OCI-LY1 (cell line): ENCODE measurements at regions not wholly inside any gene's neighbourhood (a gene's known extent, or its start where the extent isn't known, plus 50 kb on each side); places are given as distances from the start of the nearest gene placed in this dataset.

Experiments
- H2AFZ ChIP-seq: fragments of 200-600 bp; sonication (generic), shearing (Covaris generic); 2 replicates; pipeline ENCODE4 v1.6.0; 2014; ENCODE audit warnings: antibody characterized with exemption, mild to moderate bottlenecking, low read length
- H3F3A ChIP-seq: fragments of 200-600 bp; sonication (generic), shearing (Covaris generic); 2 replicates; pipeline ENCODE4 v1.6.0; 2014; ENCODE audit warnings: mild to moderate bottlenecking, antibody characterized with exemption, low read length, moderate library complexity; ENCODE audit not compliant: insufficient read depth
- H3K27ac ChIP-seq: fragments of 200-600 bp; sonication (generic); 2 replicates; pipeline ENCODE4 v1.5.1; 2014; ENCODE audit warnings: low read length, mixed run types, mild to moderate bottlenecking, low read depth; ENCODE audit not compliant: poor library complexity, severe bottlenecking
- H3K27me3 ChIP-seq: fragments of 200-600 bp; sonication (generic); 2 replicates; pipeline ENCODE4 v1.6.0; 2014; ENCODE audit warnings: antibody characterized with exemption, mild to moderate bottlenecking, low read length, moderate library complexity; ENCODE audit not compliant: insufficient read depth
- H3K36me3 ChIP-seq: fragments of 200-600 bp; sonication (generic); 2 replicates; pipeline ENCODE4 v1.6.1; 2014; ENCODE audit warnings: mild to moderate bottlenecking, antibody characterized with exemption, low read length, moderate library complexity, mixed read lengths; ENCODE audit not compliant: insufficient read depth
- H3K4me1 ChIP-seq: fragments of 200-600 bp; sonication (generic); 2 replicates; pipeline ENCODE4 v1.5.1; 2014; ENCODE audit warnings: mild to moderate bottlenecking, low read length, moderate library complexity; ENCODE audit not compliant: insufficient read depth, severe bottlenecking
- H3K4me2 ChIP-seq: fragments of 200-600 bp; sonication (generic), shearing (Covaris generic); 2 replicates; pipeline ENCODE4 v1.6.1; 2014; ENCODE audit warnings: low read length
- H3K4me3 ChIP-seq: fragments of 200-600 bp; sonication (generic); 2 replicates; pipeline ENCODE4 v1.5.1; 2014; ENCODE audit warnings: low read length, low read depth, mild to moderate bottlenecking, mixed read lengths; ENCODE audit not compliant: poor library complexity, severe bottlenecking
- H3K79me2 ChIP-seq: fragments of 200-600 bp; shearing (Covaris generic); 2 replicates; pipeline ENCODE4 v1.6.1; 2016; ENCODE audit warnings: mixed run types, low read length, mixed read lengths; ENCODE audit not compliant: insufficient read depth
- H3K9ac ChIP-seq: fragments of 200-600 bp; sonication (generic), shearing (Covaris generic); 2 replicates; pipeline ENCODE4 v1.6.1; 2014; ENCODE audit warnings: mild to moderate bottlenecking, low read length, mixed read lengths
- H3K9me2 ChIP-seq: fragments of 200-600 bp; sonication (generic), shearing (Covaris generic); 2 replicates; pipeline ENCODE4 v1.6.1; 2014; ENCODE audit warnings: low read depth, mild to moderate bottlenecking, low read length, mixed read lengths
- H3K9me3 ChIP-seq: fragments of 200-600 bp; shearing (Covaris generic); 2 replicates; pipeline ENCODE4 v1.6.1; 2014; ENCODE audit warnings: low read length, mixed read lengths
- H4K20me1 ChIP-seq: fragments of 200-600 bp; sonication (generic), shearing (Covaris generic); 2 replicates; pipeline ENCODE4 v1.6.0; 2016; ENCODE audit warnings: mild to moderate bottlenecking, low read length; ENCODE audit not compliant: insufficient read depth
- EZH2 ChIP-seq: fragments of 200-600 bp; sonication (generic), shearing (Covaris generic); IDR thresholded peaks from 2 replicates; pipeline ENCODE4 v1.8.0; 2017; ENCODE audit warnings: borderline replicate concordance, mixed run types, mild to moderate bottlenecking, antibody characterized with exemption, low read length, moderate library complexity, mixed read lengths
- TF ChIP-seq, protein P1 (sequence below): fragments of 200-600 bp; sonication (generic), shearing (Covaris generic); IDR thresholded peaks from 2 replicates; pipeline ENCODE4 v1.5.1; 2017; ENCODE audit warnings: mild to moderate bottlenecking, antibody characterized with exemption, low read length, moderate library complexity, mixed read lengths

DNA sequence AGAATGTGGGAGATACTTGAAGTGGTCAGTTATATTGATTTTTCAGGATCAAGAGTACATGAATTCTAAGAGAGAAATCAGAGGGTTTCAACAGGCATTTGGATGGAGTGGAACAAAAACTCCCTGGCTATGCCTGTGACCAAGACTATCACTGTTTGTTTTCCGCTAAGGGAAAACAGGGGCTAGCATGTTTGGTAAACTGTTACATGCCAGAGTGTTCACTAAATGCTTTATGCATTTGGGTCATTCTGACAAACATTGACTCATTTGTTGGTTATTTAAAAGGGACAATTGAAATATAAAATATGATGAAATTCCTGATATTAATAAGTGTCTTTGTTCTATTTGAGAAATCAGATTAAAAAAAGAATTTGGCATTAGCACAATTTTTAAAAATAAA is 603.9 kb upstream of the KCNMB2 start:
- H3K9me2 ChIP-seq, result no peaks in the 10 kb centered on the region
- no peak for TF ChIP-seq EZH2
- TF ChIP-seq, protein P1, sequence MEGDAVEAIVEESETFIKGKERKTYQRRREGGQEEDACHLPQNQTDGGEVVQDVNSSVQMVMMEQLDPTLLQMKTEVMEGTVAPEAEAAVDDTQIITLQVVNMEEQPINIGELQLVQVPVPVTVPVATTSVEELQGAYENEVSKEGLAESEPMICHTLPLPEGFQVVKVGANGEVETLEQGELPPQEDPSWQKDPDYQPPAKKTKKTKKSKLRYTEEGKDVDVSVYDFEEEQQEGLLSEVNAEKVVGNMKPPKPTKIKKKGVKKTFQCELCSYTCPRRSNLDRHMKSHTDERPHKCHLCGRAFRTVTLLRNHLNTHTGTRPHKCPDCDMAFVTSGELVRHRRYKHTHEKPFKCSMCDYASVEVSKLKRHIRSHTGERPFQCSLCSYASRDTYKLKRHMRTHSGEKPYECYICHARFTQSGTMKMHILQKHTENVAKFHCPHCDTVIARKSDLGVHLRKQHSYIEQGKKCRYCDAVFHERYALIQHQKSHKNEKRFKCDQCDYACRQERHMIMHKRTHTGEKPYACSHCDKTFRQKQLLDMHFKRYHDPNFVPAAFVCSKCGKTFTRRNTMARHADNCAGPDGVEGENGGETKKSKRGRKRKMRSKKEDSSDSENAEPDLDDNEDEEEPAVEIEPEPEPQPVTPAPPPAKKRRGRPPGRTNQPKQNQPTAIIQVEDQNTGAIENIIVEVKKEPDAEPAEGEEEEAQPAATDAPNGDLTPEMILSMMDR, result no peak
- H3K9me3 ChIP-seq, result no peaks in the 10 kb centered on the region
- no peak overlapping the region for H3K9ac ChIP-seq
- no peaks in the 10 kb centered on the region for H3F3A ChIP-seq
- H3K4me1 ChIP-seq, result no peaks in the 10 kb centered on the region
- no peaks in the 10 kb centered on the region for H3K27me3 ChIP-seq
- no peak overlapping the region for H3K4me2 ChIP-seq
- H4K20me1 ChIP-seq, result no peaks in the 10 kb centered on the region
- H3K36me3 ChIP-seq, result no peaks in the 10 kb centered on the region
- H3K4me3 ChIP-seq, result no peak overlapping the region
- H3K27ac ChIP-seq, result no peak overlapping the region
- no peaks in the 10 kb centered on the region for H3K79me2 ChIP-seq
- H2AFZ ChIP-seq, result no peak overlapping the region

DNA sequence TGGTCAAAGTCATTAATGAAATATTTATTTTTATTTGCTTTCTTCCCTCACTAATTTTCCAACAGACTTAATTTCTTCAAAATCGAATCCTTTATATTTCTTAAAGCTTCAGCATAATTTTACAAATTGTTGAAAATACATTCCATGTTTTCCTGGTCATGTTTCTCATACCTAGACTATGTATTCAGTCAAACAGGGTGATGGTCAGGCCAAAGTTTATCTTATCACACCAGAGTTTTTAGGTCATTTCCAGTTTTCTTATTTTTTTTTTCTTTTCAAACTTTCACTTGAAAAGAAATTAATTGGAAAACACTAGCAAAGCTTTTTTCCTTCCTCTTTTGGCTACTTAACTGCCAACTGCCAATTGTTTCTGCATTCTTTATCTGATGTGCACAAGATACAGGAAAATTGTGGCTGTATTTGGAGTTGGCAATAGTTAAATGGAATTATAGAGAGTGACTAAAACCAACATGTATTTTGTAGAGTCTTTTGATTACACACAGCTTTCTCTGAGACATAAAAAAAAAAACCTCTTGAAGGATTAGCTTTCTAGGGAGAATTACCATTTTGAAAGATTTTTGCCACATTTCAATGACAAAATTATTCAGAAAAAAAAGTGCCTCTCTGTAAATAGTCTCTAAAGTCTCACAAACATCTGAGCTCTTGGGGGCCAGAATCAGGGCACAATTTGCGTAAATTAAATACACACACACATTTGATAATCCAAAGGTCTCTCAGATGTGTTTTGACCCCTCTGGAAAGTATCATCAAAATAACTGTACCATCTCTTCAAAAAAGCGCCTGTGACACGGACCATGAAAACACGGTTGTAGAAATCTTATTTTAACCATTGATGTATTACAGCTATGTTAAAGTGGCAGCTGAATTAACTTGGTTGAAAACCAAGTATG is 603.2 kb upstream of the KCNMB2 start:
- Histone ChIP-seq H3K4me1 (no peaks in the 10 kb centered on the region), H3K4me3 (no peak overlapping the region), H3K27me3 (no peaks in the 10 kb centered on the region), H4K20me1 (no peaks in the 10 kb centered on the region), H3F3A (no peaks in the 10 kb centered on the region), H3K9me2 (no peaks in the 10 kb centered on the region), H2AFZ (no peak overlapping the region), H3K27ac (no peak overlapping the region), H3K9me3 (no peaks in the 10 kb centered on the region), H3K4me2 (no peak overlapping the region), H3K79me2 (no peaks in the 10 kb centered on the region), H3K9ac (no peak overlapping the region), H3K36me3 (no peaks in the 10 kb centered on the region)
- TF ChIP-seq, protein P1, result no peak
- TF ChIP-seq EZH2, result no peak

DNA sequence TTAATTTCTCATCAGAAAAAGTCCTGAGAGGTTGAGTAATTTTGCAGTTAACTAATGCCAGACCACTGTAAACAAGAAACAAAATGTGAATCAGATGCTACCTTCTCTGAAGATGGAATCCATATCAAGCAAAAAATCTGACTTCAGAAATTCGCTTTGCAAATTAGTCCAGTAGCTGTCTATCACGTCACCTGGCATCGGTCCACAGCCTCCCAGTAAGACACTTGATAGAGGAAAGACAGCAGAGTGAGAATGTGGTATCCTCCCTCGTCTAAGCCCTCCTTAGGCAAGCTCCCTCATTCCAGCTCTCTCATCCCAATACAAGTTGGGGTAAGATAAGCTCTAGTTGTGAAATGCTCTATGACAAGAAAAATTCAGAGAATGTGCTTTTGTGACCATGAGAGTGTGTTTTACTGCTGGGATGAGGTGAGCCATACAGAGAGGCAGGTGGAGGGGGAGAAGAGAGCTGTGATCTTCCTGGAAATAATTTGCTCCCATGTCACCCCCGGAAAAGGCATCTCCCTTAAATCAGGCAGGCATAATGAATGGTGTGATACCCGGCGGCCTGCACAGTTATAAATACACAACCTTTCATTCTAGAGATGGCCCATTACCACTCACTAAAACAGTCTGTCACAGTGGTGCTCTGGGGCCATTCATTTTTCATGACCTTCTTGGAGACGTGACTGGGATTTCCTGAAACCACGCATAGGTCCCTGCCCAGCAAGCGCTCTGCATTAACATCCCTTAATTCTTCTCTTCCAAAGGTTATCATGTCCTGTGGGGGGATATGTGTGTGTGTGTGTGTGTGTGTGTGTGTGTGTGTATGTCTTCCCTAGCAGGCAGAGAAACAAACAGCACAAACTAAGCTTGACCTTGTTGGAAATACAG is 602.0 kb upstream of the KCNMB2 start:
- no peak overlapping the region for H3K27ac ChIP-seq
- H3K79me2 ChIP-seq, result no peaks in the 10 kb centered on the region
- no peak overlapping the region for H3K4me2 ChIP-seq
- no peak for TF ChIP-seq EZH2
- TF ChIP-seq, protein P1, result no peak
- no peaks in the 10 kb centered on the region for H3K9me3 ChIP-seq
- no peaks in the 10 kb centered on the region for H3F3A ChIP-seq
- H3K4me1 ChIP-seq, result no peaks in the 10 kb centered on the region
- no peaks in the 10 kb centered on the region for H4K20me1 ChIP-seq
- no peak overlapping the region for H2AFZ ChIP-seq
- no peaks in the 10 kb centered on the region for H3K27me3 ChIP-seq
- H3K9ac ChIP-seq, result no peak overlapping the region
- H3K4me3 ChIP-seq, result no peak overlapping the region
- no peaks in the 10 kb centered on the region for H3K9me2 ChIP-seq
- no peaks in the 10 kb centered on the region for H3K36me3 ChIP-seq
